ENCODE measurements at regions not wholly inside any gene's neighbourhood (a gene's known extent, or its start where the extent isn't known, plus 50 kb on each side); places are given as distances from the start of the nearest gene placed in this dataset.

DNA sequence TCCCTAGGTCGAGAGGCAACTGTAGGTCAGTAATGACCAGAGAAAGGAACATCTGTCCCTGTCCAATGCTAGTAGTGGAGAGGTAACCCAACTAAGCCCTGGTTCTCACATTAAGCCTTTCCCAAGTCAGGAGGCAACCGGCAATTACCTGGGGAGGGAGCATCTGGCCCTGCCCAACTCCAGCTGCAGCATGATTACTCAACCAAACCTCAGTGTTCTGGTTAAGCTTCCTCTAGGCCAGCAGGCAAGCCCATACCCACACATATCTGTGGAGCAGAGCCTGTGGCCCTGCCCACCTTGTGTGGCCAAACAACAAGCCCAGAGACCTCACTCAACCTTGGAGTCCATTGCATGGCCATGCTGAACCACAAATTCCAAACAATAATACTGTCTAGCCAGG, 220.8 kb upstream of the SLC24A2 start:
- TF ChIP-seq, protein P1, sequence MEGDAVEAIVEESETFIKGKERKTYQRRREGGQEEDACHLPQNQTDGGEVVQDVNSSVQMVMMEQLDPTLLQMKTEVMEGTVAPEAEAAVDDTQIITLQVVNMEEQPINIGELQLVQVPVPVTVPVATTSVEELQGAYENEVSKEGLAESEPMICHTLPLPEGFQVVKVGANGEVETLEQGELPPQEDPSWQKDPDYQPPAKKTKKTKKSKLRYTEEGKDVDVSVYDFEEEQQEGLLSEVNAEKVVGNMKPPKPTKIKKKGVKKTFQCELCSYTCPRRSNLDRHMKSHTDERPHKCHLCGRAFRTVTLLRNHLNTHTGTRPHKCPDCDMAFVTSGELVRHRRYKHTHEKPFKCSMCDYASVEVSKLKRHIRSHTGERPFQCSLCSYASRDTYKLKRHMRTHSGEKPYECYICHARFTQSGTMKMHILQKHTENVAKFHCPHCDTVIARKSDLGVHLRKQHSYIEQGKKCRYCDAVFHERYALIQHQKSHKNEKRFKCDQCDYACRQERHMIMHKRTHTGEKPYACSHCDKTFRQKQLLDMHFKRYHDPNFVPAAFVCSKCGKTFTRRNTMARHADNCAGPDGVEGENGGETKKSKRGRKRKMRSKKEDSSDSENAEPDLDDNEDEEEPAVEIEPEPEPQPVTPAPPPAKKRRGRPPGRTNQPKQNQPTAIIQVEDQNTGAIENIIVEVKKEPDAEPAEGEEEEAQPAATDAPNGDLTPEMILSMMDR (IDR thresholded peaks at IDR 0.05): no peak
- TF ChIP-seq POLR2AphosphoS5 (IDR thresholded peaks at IDR 0.05) (no peak), POLR2A (IDR thresholded peaks at IDR 0.05) (no peak)

Measured in stomach (tissue), 4 donors.